Ascending aorta (tissue), 2 donors: ENCODE measurements at regions not wholly inside any gene's neighbourhood (a gene's known extent, or its start where the extent isn't known, plus 50 kb on each side); places are given as distances from the start of the nearest gene placed in this dataset.

Source experiments
- DNase-seq, 2 donors: peaks; one replicate each; pipeline ENCODE4 v3.0.0-alpha.2; 2019; ENCODE audit warnings: low spot score in 2 of 2
- H3K27ac ChIP-seq, 2 donors: fragments of 200-600 bp; sonication (generic); one replicate each; pipeline ENCODE4 v1.5.1; 2016 to 2017; ENCODE audit warnings: mild to moderate bottlenecking in 1 of 2
- H3K27me3 ChIP-seq: fragments of 200-600 bp; sonication (generic); one replicate; pipeline ENCODE4 v1.5.1; 2017
- H3K36me3 ChIP-seq, 2 donors: fragments of 200-600 bp; sonication (generic); one replicate each; pipeline ENCODE4 v1.5.1; 2016
- H3K4me1 ChIP-seq, 2 donors: fragments of 200-600 bp; sonication (generic); one replicate each; pipeline ENCODE4 v1.5.1; 2016 to 2017; ENCODE audit warnings: mild to moderate bottlenecking in 1 of 2
- H3K4me3 ChIP-seq, 2 donors: fragments of 200-600 bp; sonication (generic); one replicate each; pipeline ENCODE4 v1.5.1; 2016 to 2017; ENCODE audit warnings: mild to moderate bottlenecking in 1 of 2
- H3K9me3 ChIP-seq, 2 donors: fragments of 200-600 bp; sonication (generic); one replicate each; pipeline ENCODE4 v1.5.1; 2016
- CTCF ChIP-seq, 3 experiments: fragments of 200-600 bp in 2 of 3; fragments of 450-650 bp in 1 of 3; sonication (generic) in 2 of 3; IDR thresholded peaks; one replicate each; pipeline ENCODE4 v1.5.1; 2016 to 2019; ENCODE audit warnings: antibody characterized with exemption in 3 of 3, mild to moderate bottlenecking in 1 of 3, moderate library complexity in 1 of 3
- intact Hi-C: fragments of 100-400 bp; cut with DNase I; formaldehyde crosslinking; loops from one replicate; pipeline ENCODE4 v1.15.1; 2023

- DNase-seq = no peak
- Histone ChIP-seq H3K9me3 (peaks cover 0 to 2% of the 10 kb centered on the region in 2 donors), H3K36me3 (no peaks in the 10 kb centered on the region), H3K27ac (no peak overlapping the region), H3K4me3 (no peak overlapping the region), H3K4me1 (no peaks in the 10 kb centered on the region), H3K27me3 (no peaks in the 10 kb centered on the region)
- TF ChIP-seq CTCF (IDR thresholded peaks at IDR 0.05) = no peak
- intact Hi-C loops = no loop called here
Observed at GRCh38 chr5:147972076-147972840, 65.9 kb upstream of the C5orf46 start.

GRCh38 chr5:147971472-147971871 is 65.1 kb upstream of the C5orf46 start:
- no peaks in the 10 kb centered on the region for H3K36me3 ChIP-seq
- H3K4me1 ChIP-seq = no peaks in the 10 kb centered on the region
- TF ChIP-seq CTCF (IDR thresholded peaks at IDR 0.05) = no peak
- no peak overlapping the region for H3K27ac ChIP-seq
- no peaks in the 10 kb centered on the region for H3K27me3 ChIP-seq
- intact Hi-C loops = no loop called here
- no peak overlapping the region for H3K4me3 ChIP-seq
- H3K9me3 ChIP-seq = no peaks in the 10 kb centered on the region
- DNase-seq = no peak

GRCh38 chr5:147968855-147969254 is 62.5 kb upstream of the C5orf46 start:
- Histone ChIP-seq H3K27ac (no peak overlapping the region), H3K4me1 (no peaks in the 10 kb centered on the region), H3K4me3 (no peak overlapping the region), H3K36me3 (no peaks in the 10 kb centered on the region), H3K9me3 (no peaks in the 10 kb centered on the region), H3K27me3 (no peaks in the 10 kb centered on the region)
- TF ChIP-seq CTCF (IDR thresholded peaks at IDR 0.05) = no peak
- intact Hi-C loops = no loop called here
- DNase-seq = no peak

- Histone ChIP-seq H3K4me1 (no peaks in the 10 kb centered on the region), H3K9me3 (no peaks in the 10 kb centered on the region), H3K36me3 (no peaks in the 10 kb centered on the region), H3K4me3 (no peak overlapping the region), H3K27ac (no peak overlapping the region), H3K27me3 (no peaks in the 10 kb centered on the region)
- TF ChIP-seq CTCF (IDR thresholded peaks at IDR 0.05) = no peak
- DNase-seq = no peak
- intact Hi-C loops = no loop called here
Observed at GRCh38 chr5:147966829-147967228, 60.5 kb upstream of the C5orf46 start.

- H3K27me3 ChIP-seq = no peaks in the 10 kb centered on the region
- H3K4me3 ChIP-seq = no peak overlapping the region
- H3K9me3 ChIP-seq = no peaks in the 10 kb centered on the region
- H3K4me1 ChIP-seq = no peaks in the 10 kb centered on the region
- H3K27ac ChIP-seq = no peak overlapping the region
- intact Hi-C loops = no loop called here
- no peaks in the 10 kb centered on the region for H3K36me3 ChIP-seq
- no peak for DNase-seq
- TF ChIP-seq CTCF (IDR thresholded peaks at IDR 0.05) = no peak
Observed at GRCh38 chr5:147966326-147966725, 60.0 kb upstream of the C5orf46 start.

- intact Hi-C loops = no loop called here
- Histone ChIP-seq H3K36me3 (no peaks in the 10 kb centered on the region), H3K27ac (no peak overlapping the region), H3K27me3 (no peaks in the 10 kb centered on the region), H3K9me3 (no peaks in the 10 kb centered on the region), H3K4me1 (no peaks in the 10 kb centered on the region), H3K4me3 (no peak overlapping the region)
- no peak for DNase-seq
- no peak for TF ChIP-seq CTCF (IDR thresholded peaks at IDR 0.05)
Observed at GRCh38 chr5:147965715-147966114, 59.4 kb upstream of the C5orf46 start.
